ENCODE measurements at regions not wholly inside any gene's neighbourhood (a gene's known extent, or its start where the extent isn't known, plus 50 kb on each side); places are given as distances from the start of the nearest gene placed in this dataset.

- no peak for TF ChIP-seq CTCF (IDR thresholded peaks at IDR 0.05; ENCODE audit: borderline replicate concordance, extremely low read depth, low read length, poor library complexity, severe bottlenecking)
- no peak for TF ChIP-seq EZH2 (IDR thresholded peaks at IDR 0.05; ENCODE audit: borderline replicate concordance, low read depth, low read length, severe bottlenecking)
Observed at GRCh38 chr6:43846556-43846955, 76.5 kb downstream of the VEGFA start.

All from DND-41 (cell line).